Adipocyte (in vitro differentiated cells): ENCODE measurements at regions not wholly inside any gene's neighbourhood (a gene's known extent, or its start where the extent isn't known, plus 50 kb on each side); places are given as distances from the start of the nearest gene placed in this dataset.

Experiments
- DNase-seq: peaks from one replicate; pipeline ENCODE4 v3.0.0-alpha.2; 2015; ENCODE audit warnings: low read depth
- H3K27me3 ChIP-seq: replicated peaks from 2 replicates; pipeline ENCODE4 v1.7.0; 2013; ENCODE audit warnings: mild to moderate bottlenecking, low read length, moderate library complexity; ENCODE audit not compliant: control insufficient read depth, insufficient read depth
- H3K36me3 ChIP-seq: 2 replicates; pipeline ENCODE4 v1.7.0; 2013; ENCODE audit warnings: low read length, mild to moderate bottlenecking, moderate library complexity; ENCODE audit not compliant: control insufficient read depth, insufficient read depth, severe bottlenecking
- H3K4me1 ChIP-seq: 2 replicates; pipeline ENCODE4 v1.7.0; 2013; ENCODE audit warnings: mild to moderate bottlenecking, low read length, moderate library complexity; ENCODE audit not compliant: control insufficient read depth, insufficient read depth
- H3K4me3 ChIP-seq: 2 replicates; pipeline ENCODE4 v1.7.0; 2013; ENCODE audit warnings: mild to moderate bottlenecking, low read length, moderate library complexity
- H3K9ac ChIP-seq: 2 replicates; pipeline ENCODE4 v1.7.0; 2013; ENCODE audit warnings: mild to moderate bottlenecking, low read length, moderate library complexity
- H3K9me3 ChIP-seq: 2 replicates; pipeline ENCODE4 v1.7.0; 2013; ENCODE audit warnings: mild to moderate bottlenecking, low read length, moderate library complexity; ENCODE audit not compliant: control insufficient read depth

GRCh38 chr6:170462366-170463020 lies 90.6 kb downstream of the PSMB1 start:
- H3K4me3 ChIP-seq: no peak overlapping the region
- H3K36me3 ChIP-seq: no peaks in the 10 kb centered on the region
- no peaks in the 10 kb centered on the region for H3K9me3 ChIP-seq
- H3K27me3 ChIP-seq: peaks cover 30% of the 10 kb centered on the region
- no peak overlapping the region for H3K9ac ChIP-seq
- no peak for DNase-seq
- peaks cover 4% of the 10 kb centered on the region for H3K4me1 ChIP-seq

DNA sequence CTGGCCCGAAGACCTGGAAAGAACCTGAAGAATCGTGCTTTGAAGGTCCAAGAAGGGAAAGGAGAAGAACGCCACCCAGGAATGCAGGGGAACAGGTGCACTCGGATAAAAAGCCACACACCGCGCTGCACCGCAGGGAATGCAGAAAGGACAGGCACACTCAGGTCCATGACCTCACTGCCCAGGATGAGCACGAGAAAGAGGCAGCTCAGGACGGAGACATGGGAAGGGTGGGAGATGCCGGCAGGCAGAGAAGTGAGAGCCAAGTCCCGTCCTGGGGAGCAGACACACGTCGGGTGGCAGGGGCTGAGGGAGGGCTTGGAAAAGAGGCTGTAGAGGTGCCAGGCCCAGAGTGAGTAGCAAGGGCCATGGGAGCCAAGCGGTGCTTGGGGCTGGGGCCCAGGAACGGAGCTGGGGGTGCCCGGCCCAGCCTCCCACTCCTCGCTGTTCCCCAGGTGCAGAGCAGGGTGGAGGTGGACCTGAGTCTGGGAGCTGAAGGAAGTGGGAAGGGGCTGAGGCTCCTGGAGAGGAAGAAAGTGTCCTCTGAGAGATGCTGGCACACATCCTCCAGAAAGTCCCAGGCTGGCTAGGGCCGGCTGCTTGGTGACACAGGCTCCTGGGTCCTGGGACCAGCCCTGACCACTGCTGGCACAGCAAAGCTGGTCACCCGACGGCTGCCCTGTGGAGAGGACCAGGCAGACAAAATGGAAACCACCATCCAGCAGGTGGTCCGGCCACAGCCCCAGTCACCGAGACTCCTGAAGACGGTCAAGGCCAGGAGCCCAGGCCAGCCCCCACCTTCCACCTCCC lies 91.3 kb downstream of the PSMB1 start:
- Histone ChIP-seq H3K4me3 (no peak overlapping the region), H3K36me3 (no peaks in the 10 kb centered on the region), H3K9me3 (no peaks in the 10 kb centered on the region), H3K9ac (no peak overlapping the region), H3K27me3 (peaks cover 33% of the 10 kb centered on the region), H3K4me1 (peaks cover 4% of the 10 kb centered on the region)
- DNase-seq: no peak

DNA sequence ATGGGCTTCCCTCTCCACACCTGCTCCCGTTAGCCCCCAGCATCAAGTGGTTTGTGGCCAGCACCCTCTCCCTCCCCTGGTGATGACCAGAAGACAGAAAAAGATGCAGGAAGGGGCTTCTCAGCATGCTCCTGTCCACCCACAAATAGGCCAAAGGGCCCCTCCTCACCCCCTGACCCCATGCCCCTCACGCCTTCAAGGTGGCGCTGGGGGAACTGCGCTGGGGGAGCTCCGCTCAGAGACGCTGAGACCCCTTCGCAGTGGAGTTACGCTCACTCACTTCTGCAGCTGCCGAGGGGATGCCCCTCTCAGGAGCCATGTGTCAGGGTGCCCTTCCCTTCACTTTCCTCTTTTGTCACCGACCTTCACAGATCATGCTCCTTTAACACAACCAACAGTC lies 92.0 kb downstream of the PSMB1 start:
- Histone ChIP-seq H3K4me3 (no peak overlapping the region), H3K27me3 (peaks cover 33% of the 10 kb centered on the region), H3K9me3 (no peaks in the 10 kb centered on the region), H3K9ac (no peak overlapping the region), H3K36me3 (no peaks in the 10 kb centered on the region), H3K4me1 (peaks cover 4% of the 10 kb centered on the region)
- no peak for DNase-seq

GRCh38 chr6:170460641-170461040 lies 92.5 kb downstream of the PSMB1 start:
- H3K4me3 ChIP-seq: no peak overlapping the region
- no peak overlapping the region for H3K9ac ChIP-seq
- DNase-seq: no peak
- H3K4me1 ChIP-seq: peaks cover 4% of the 10 kb centered on the region
- H3K36me3 ChIP-seq: no peaks in the 10 kb centered on the region
- H3K27me3 ChIP-seq: peaks cover 33% of the 10 kb centered on the region
- no peaks in the 10 kb centered on the region for H3K9me3 ChIP-seq

GRCh38 chr6:170459451-170459850 lies 93.7 kb downstream of the PSMB1 start:
- Histone ChIP-seq H3K9me3 (no peaks in the 10 kb centered on the region), H3K4me1 (peaks cover 4% of the 10 kb centered on the region), H3K9ac (no peak overlapping the region), H3K36me3 (no peaks in the 10 kb centered on the region), H3K4me3 (peak overlapping the region; percentile 52), H3K27me3 (peaks cover 28% of the 10 kb centered on the region)
- DNase-seq: no peak

DNA sequence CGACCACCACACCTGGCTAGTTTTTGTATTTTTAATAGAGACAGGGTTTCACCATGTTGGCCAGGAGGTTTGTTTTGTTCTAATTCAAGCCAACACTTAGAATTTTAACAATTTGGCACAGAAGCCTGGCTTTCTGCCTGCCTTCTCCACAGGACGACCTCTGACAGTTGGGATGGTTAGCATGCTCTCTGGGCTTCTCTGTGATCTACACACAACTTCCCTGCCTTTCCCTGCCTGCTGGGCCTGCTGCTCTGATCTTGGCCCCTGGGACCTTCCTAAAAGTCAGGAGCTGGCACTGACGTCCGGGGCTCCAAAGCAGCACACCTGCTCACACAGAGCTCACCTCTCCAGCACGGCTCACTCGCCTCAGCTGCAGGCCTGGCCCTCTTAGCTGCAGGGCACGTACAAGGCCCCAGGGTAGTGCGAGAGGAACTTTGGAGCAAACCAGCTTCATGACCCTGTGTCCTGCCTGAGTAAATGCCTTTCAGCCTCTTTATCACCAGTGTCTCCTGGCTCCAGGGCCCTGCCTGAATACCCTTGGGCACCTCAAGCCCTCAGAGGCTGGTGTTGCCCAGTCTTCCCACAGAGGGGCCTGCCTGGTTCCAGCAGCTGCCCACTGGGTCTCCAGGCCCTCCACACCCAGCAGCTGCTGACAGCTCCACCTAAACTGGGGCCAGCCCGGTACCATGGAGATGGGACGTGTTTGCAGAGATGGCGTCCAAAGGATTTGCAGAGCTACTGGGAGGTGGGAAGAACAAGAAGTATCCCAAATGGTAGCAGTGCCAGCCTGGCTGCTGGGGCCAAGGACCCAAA lies 96.0 kb downstream of the PSMB1 start:
- peaks cover 15% of the 10 kb centered on the region for H3K27me3 ChIP-seq
- no peak overlapping the region for H3K9ac ChIP-seq
- H3K4me1 ChIP-seq: peaks cover 4% of the 10 kb centered on the region
- H3K36me3 ChIP-seq: no peaks in the 10 kb centered on the region
- H3K4me3 ChIP-seq: no peak overlapping the region
- H3K9me3 ChIP-seq: no peaks in the 10 kb centered on the region
- no peak for DNase-seq
